H9 (cell line): ENCODE measurements at regions not wholly inside any gene's neighbourhood (a gene's known extent, or its start where the extent isn't known, plus 50 kb on each side); places are given as distances from the start of the nearest gene placed in this dataset.

ENCODE experiments used
- DNase-seq: peaks from one replicate; pipeline ENCODE4 v3.0.0-alpha.2; 2017
- H2AFZ ChIP-seq: one replicate; pipeline ENCODE4 v1.6.1; 2013; ENCODE audit warnings: mild to moderate bottlenecking, low read length, control low read depth, moderate library complexity
- H2AK5ac ChIP-seq: 2 replicates; pipeline ENCODE4 v1.6.1; 2013; ENCODE audit warnings: low read length, control low read depth, mixed read lengths; ENCODE audit not compliant: insufficient read length
- H2BK120ac ChIP-seq: one replicate; pipeline ENCODE4 v1.6.1; 2013; ENCODE audit warnings: low read depth, mild to moderate bottlenecking, low read length, control low read depth, inconsistent platforms; ENCODE audit not compliant: poor library complexity, severe bottlenecking
- H2BK12ac ChIP-seq: 2 replicates; pipeline ENCODE4 v1.6.1; 2013; ENCODE audit warnings: low read length, control low read depth, mixed read lengths, low read depth; ENCODE audit not compliant: insufficient read length
- H2BK15ac ChIP-seq: 2 replicates; pipeline ENCODE4 v1.6.1; 2013; ENCODE audit warnings: low read depth, low read length, control low read depth
- H2BK20ac ChIP-seq: one replicate; pipeline ENCODE4 v1.6.1; 2013; ENCODE audit warnings: low read depth, mild to moderate bottlenecking, low read length, control low read depth, inconsistent platforms; ENCODE audit not compliant: poor library complexity, severe bottlenecking
- H2BK5ac ChIP-seq: 2 replicates; pipeline ENCODE4 v1.6.1; 2013; ENCODE audit warnings: low read length, control low read depth, mixed read lengths; ENCODE audit not compliant: insufficient read length
- H3K14ac ChIP-seq: 2 replicates; pipeline ENCODE4 v1.6.1; 2013; ENCODE audit warnings: low read length, control low read depth; ENCODE audit not compliant: insufficient read depth
- H3K18ac ChIP-seq: 2 replicates; pipeline ENCODE4 v1.6.1; 2013; ENCODE audit warnings: low read depth, mild to moderate bottlenecking, mixed read lengths, low read length, control low read depth; ENCODE audit not compliant: insufficient read length
- H3K23ac ChIP-seq: 2 replicates; pipeline ENCODE4 v1.6.1; 2013; ENCODE audit warnings: low read length, control low read depth, mixed read lengths, low read depth; ENCODE audit not compliant: insufficient read length
- H3K23me2 ChIP-seq: 2 replicates; pipeline ENCODE4 v1.6.1; 2013; ENCODE audit warnings: low read depth, mild to moderate bottlenecking, mixed read lengths, low read length, control low read depth; ENCODE audit not compliant: insufficient read length, poor library complexity, severe bottlenecking
- H3K27ac ChIP-seq: 2 replicates; pipeline ENCODE4 v1.5.1; 2013; ENCODE audit warnings: low read length, control low read depth, mixed read lengths, low read depth; ENCODE audit not compliant: insufficient read length
- H3K27me3 ChIP-seq: 2 replicates; pipeline ENCODE4 v1.6.1; 2013; ENCODE audit warnings: low read length, control low read depth, inconsistent platforms; ENCODE audit not compliant: insufficient read depth
- H3K4ac ChIP-seq: 2 replicates; pipeline ENCODE4 v1.6.1; 2013; ENCODE audit warnings: low read depth, mild to moderate bottlenecking, control low read depth, inconsistent platforms, low read length, moderate library complexity
- H3K4me1 ChIP-seq: 2 replicates; pipeline ENCODE4 v1.6.1; 2013; ENCODE audit warnings: low read length, control low read depth, inconsistent platforms; ENCODE audit not compliant: insufficient read depth
- H3K4me2 ChIP-seq: 2 replicates; pipeline ENCODE4 v1.6.1; 2013; ENCODE audit warnings: low read length, control low read depth, mixed read lengths; ENCODE audit not compliant: insufficient read length, insufficient read depth
- H3K56ac ChIP-seq: 2 replicates; pipeline ENCODE4 v1.6.1; 2013; ENCODE audit warnings: low read depth, mild to moderate bottlenecking, mixed read lengths, low read length, control low read depth; ENCODE audit not compliant: insufficient read length
- H3K79me1 ChIP-seq: 2 replicates; pipeline ENCODE4 v1.6.1; 2013; ENCODE audit warnings: low read depth, mild to moderate bottlenecking, moderate library complexity, low read length, control low read depth, inconsistent platforms; ENCODE audit not compliant: insufficient read depth, poor library complexity, severe bottlenecking
- H3K79me2 ChIP-seq: 2 replicates; pipeline ENCODE4 v1.6.1; 2013; ENCODE audit warnings: low read length, control low read depth, inconsistent platforms; ENCODE audit not compliant: insufficient read depth
- H3K9ac ChIP-seq: 2 replicates; pipeline ENCODE4 v1.6.1; 2013; ENCODE audit warnings: low read length, control low read depth, mixed read lengths; ENCODE audit not compliant: insufficient read length; ENCODE audit errors: extremely low read depth
- H3K9me3 ChIP-seq: one replicate; pipeline ENCODE4 v1.6.1; 2013; ENCODE audit warnings: low read depth, low read length, inconsistent platforms; ENCODE audit not compliant: control insufficient read depth
- H3T11ph ChIP-seq: one replicate; pipeline ENCODE4 v1.6.1; 2013; ENCODE audit warnings: mild to moderate bottlenecking, low read length, control low read depth, inconsistent platforms
- H4K20me1 ChIP-seq: one replicate; pipeline ENCODE4 v1.6.1; 2013; ENCODE audit not compliant: control insufficient read depth, insufficient read length, insufficient read depth
- H4K5ac ChIP-seq: 2 replicates; pipeline ENCODE4 v1.6.1; 2013; ENCODE audit warnings: low read depth, mild to moderate bottlenecking, mixed read lengths, low read length, control low read depth; ENCODE audit not compliant: insufficient read length
- H4K8ac ChIP-seq: replicated peaks from 2 replicates; pipeline ENCODE4 v1.6.1; 2013; ENCODE audit warnings: low read length, control low read depth, mixed read lengths, low read depth; ENCODE audit not compliant: insufficient read length
- H4K91ac ChIP-seq: 2 replicates; pipeline ENCODE4 v1.6.1; 2013; ENCODE audit warnings: low read depth, mild to moderate bottlenecking, moderate library complexity, mixed read lengths, low read length, control low read depth; ENCODE audit not compliant: insufficient read length
- H3K27ac Mint-ChIP-seq, 3 experiments: 2 replicates in 2 of 3; 3 replicates in 1 of 3; pipeline ENCODE4 v1.8.0; 2020 to 2021; ENCODE audit warnings: mixed read lengths in 3 of 3, mild to moderate bottlenecking in 1 of 3, moderate library complexity in 1 of 3
- H3K27me3 Mint-ChIP-seq: 2 replicates; pipeline ENCODE4 v1.8.0; 2021; ENCODE audit warnings: low read depth, mild to moderate bottlenecking, moderate library complexity, mixed read lengths
- H3K36me3 Mint-ChIP-seq, 3 experiments: 2 replicates in 2 of 3; 3 replicates in 1 of 3; pipeline ENCODE4 v1.8.0; 2020 to 2021; ENCODE audit warnings: low read depth in 3 of 3, mixed read lengths in 3 of 3; ENCODE audit not compliant: insufficient read depth in 1 of 3
- H3K4me1 Mint-ChIP-seq, 2 experiments: 2 replicates each; pipeline ENCODE4 v1.8.0; 2020; ENCODE audit warnings: mixed read lengths in 2 of 2
- H3K4me3 Mint-ChIP-seq, 2 experiments: 2 replicates in 1 of 2; 3 replicates in 1 of 2; pipeline ENCODE4 v1.8.0; 2020 to 2021; ENCODE audit warnings: mild to moderate bottlenecking in 2 of 2, mixed read lengths in 2 of 2, moderate library complexity in 1 of 2
- H3K9me3 Mint-ChIP-seq, 2 experiments: 2 replicates in 1 of 2; 3 replicates in 1 of 2; pipeline ENCODE4 v1.8.0; 2020; ENCODE audit warnings: mild to moderate bottlenecking in 2 of 2, mixed read lengths in 2 of 2, moderate library complexity in 1 of 2
- CTCF ChIP-seq: fragments of 200-600 bp; sonication (generic); conservative IDR thresholded peaks from 3 replicates; pipeline ENCODE4 v1.8.0; 2021; ENCODE audit warnings: antibody characterized with exemption, mild to moderate bottlenecking
- WGBS: extraction: QIAGEN DNeasy Blood & Tissue Kit; methylation state at CpG from one replicate; pipeline ENCODE4 v1.1.7; 2013; ENCODE audit warnings: missing lambda C conversion rate, low lambda C conversion rate, mixed read lengths; ENCODE audit not compliant: insufficient read length; ENCODE audit errors: extremely low coverage; 5-methylcytosine and 5-hydroxymethylcytosine counted together

GRCh38 chr4:108372681-108373080, 203.9 kb upstream of the LEF1 start:
- H2BK12ac ChIP-seq, result no peak overlapping the region
- H3K56ac ChIP-seq, result no peak overlapping the region
- H2BK20ac ChIP-seq, result no peak overlapping the region
- no peak for TF ChIP-seq CTCF
- H3K27me3 ChIP-seq, result no peaks in the 10 kb centered on the region
- H2BK120ac ChIP-seq, result no peak overlapping the region
- no peaks in the 10 kb centered on the region for H3K36me3 Mint-ChIP-seq
- H3T11ph ChIP-seq, result no peak overlapping the region
- H3K4me1 Mint-ChIP-seq, result peaks cover 4 to 12% of the 10 kb centered on the region in 2 experiments; a peak in 2 of 4 replicates
- no peaks in the 10 kb centered on the region for H4K20me1 ChIP-seq
- no peak overlapping the region for H2BK5ac ChIP-seq
- no peak overlapping the region for H3K4ac ChIP-seq
- no peaks in the 10 kb centered on the region for H3K79me1 ChIP-seq
- H3K27me3 Mint-ChIP-seq, result peaks cover 3% of the 10 kb centered on the region
- H4K8ac ChIP-seq, result no peak overlapping the region
- no peak for DNase-seq
- no peak overlapping the region for H3K23ac ChIP-seq
- no peaks in the 10 kb centered on the region for H3K23me2 ChIP-seq
- no peak overlapping the region for H3K4me3 Mint-ChIP-seq
- WGBS, result no CpG with 5 or more reads among the region's 5 CpGs
- H2BK15ac ChIP-seq, result no peak overlapping the region
- H2AK5ac ChIP-seq, result no peak overlapping the region
- H4K5ac ChIP-seq, result no peak overlapping the region
- H3K27ac Mint-ChIP-seq, result no peak overlapping the region
- H3K4me1 ChIP-seq, result no peaks in the 10 kb centered on the region
- H3K27ac ChIP-seq, result no peak overlapping the region
- no peak overlapping the region for H3K18ac ChIP-seq
- no peak overlapping the region for H2AFZ ChIP-seq
- H3K9ac ChIP-seq, result no peak overlapping the region
- no peak overlapping the region for H4K91ac ChIP-seq
- no peaks in the 10 kb centered on the region for H3K9me3 Mint-ChIP-seq
- no peak overlapping the region for H3K4me2 ChIP-seq
- no peaks in the 10 kb centered on the region for H3K79me2 ChIP-seq
- H3K14ac ChIP-seq, result no peak overlapping the region
- H3K9me3 ChIP-seq, result no peaks in the 10 kb centered on the region
